RPMI8226 (cell line): ENCODE measurements at regions not wholly inside any gene's neighbourhood (a gene's known extent, or its start where the extent isn't known, plus 50 kb on each side); places are given as distances from the start of the nearest gene placed in this dataset.
A peak's percentile ranks its signal among the peaks of the same experiment; 100 is the strongest.
"Not testable (repeated sequence)": the region's sequence is repeated elsewhere in the genome, so short reads cannot be mapped to it uniquely, and the experiment has no call there.

Experiments used
- DNase-seq: peaks from one replicate; pipeline ENCODE4 v3.0.0-alpha.2; 2015

- DNase-seq, result no peak
Measured at GRCh38 chr5:60517094-60517694, 182.8 kb downstream of the DEPDC1B start.

- no peak for DNase-seq
Measured at GRCh38 chr5:60516688-60517087, 183.3 kb downstream of the DEPDC1B start.

GRCh38 chr5:60514152-60514551 lies 185.8 kb downstream of the DEPDC1B start:
- DNase-seq, result peak; percentile 14

- DNase-seq, result no peak
Measured at GRCh38 chr5:60512117-60512516, 187.8 kb downstream of the DEPDC1B start.

GRCh38 chr5:60510663-60511062 lies 189.3 kb downstream of the DEPDC1B start:
- no peak for DNase-seq

- no peak for DNase-seq
Measured at GRCh38 chr5:60510049-60510448, 189.9 kb downstream of the DEPDC1B start.

GRCh38 chr5:60509519-60509918 lies 190.4 kb downstream of the DEPDC1B start:
- no peak for DNase-seq

GRCh38 chr5:60507687-60508086 lies 192.3 kb downstream of the DEPDC1B start:
- DNase-seq, result no peak

- no peak for DNase-seq
Measured at GRCh38 chr5:60505373-60506171, 194.4 kb downstream of the DEPDC1B start.

GRCh38 chr5:60504342-60504741 lies 195.6 kb downstream of the DEPDC1B start:
- no peak for DNase-seq

GRCh38 chr5:60503771-60504170 lies 196.2 kb downstream of the DEPDC1B start:
- DNase-seq, result no peak

- no peak for DNase-seq
Measured at GRCh38 chr5:60497706-60498500, 202.1 kb downstream of the DEPDC1B start.

GRCh38 chr5:60495644-60496520 lies 204.1 kb downstream of the DEPDC1B start:
- no peak for DNase-seq

- DNase-seq, result no peak
Measured at GRCh38 chr5:60494635-60495034, 205.3 kb downstream of the DEPDC1B start.

- DNase-seq, result no peak
Measured at GRCh38 chr5:60494144-60494543, 205.8 kb downstream of the DEPDC1B start.

- no peak for DNase-seq
Measured at GRCh38 chr5:60493372-60493771, 206.6 kb downstream of the DEPDC1B start.

- no peak for DNase-seq
Measured at GRCh38 chr5:60492958-60493357, 207.0 kb downstream of the DEPDC1B start.

- DNase-seq, result not testable (repeated sequence)
Measured at GRCh38 chr5:60492358-60492757, 207.6 kb downstream of the DEPDC1B start.

GRCh38 chr5:60490597-60491166 lies 209.3 kb downstream of the DEPDC1B start:
- DNase-seq, result no peak

GRCh38 chr5:60489856-60490255 lies 210.1 kb downstream of the DEPDC1B start:
- no peak for DNase-seq

- DNase-seq, result no peak
Measured at GRCh38 chr5:60489377-60489776, 210.6 kb downstream of the DEPDC1B start.

GRCh38 chr5:60488466-60489130 lies 211.4 kb downstream of the DEPDC1B start:
- DNase-seq, result no peak
